IPS-20b (cell line): ENCODE measurements at regions not wholly inside any gene's neighbourhood (a gene's known extent, or its start where the extent isn't known, plus 50 kb on each side); places are given as distances from the start of the nearest gene placed in this dataset.

Source experiments
- H3K27ac ChIP-seq: one replicate; pipeline ENCODE4 v1.5.1; 2013; ENCODE audit warnings: low read length
- H3K27me3 ChIP-seq: 2 replicates; pipeline ENCODE4 v1.6.1; 2013; ENCODE audit warnings: mild to moderate bottlenecking, low read length, inconsistent platforms; ENCODE audit not compliant: insufficient read depth
- H3K36me3 ChIP-seq: 2 replicates; pipeline ENCODE4 v1.6.1; 2013; ENCODE audit warnings: low read depth, mild to moderate bottlenecking, inconsistent platforms, low read length, moderate library complexity; ENCODE audit not compliant: insufficient read depth
- H3K4me1 ChIP-seq: 2 replicates; pipeline ENCODE4 v1.6.1; 2013; ENCODE audit warnings: mild to moderate bottlenecking, control low read depth, inconsistent platforms, low read length, moderate library complexity; ENCODE audit not compliant: insufficient read depth
- H3K4me3 ChIP-seq: 2 replicates; pipeline ENCODE4 v1.5.1; 2013; ENCODE audit warnings: mild to moderate bottlenecking, low read length, inconsistent platforms
- H3K9ac ChIP-seq: 2 replicates; pipeline ENCODE4 v1.6.1; 2013; ENCODE audit warnings: low read depth, mild to moderate bottlenecking, inconsistent platforms, low read length, moderate library complexity
- H3K9me3 ChIP-seq: 2 replicates; pipeline ENCODE4 v1.6.1; 2013; ENCODE audit warnings: mild to moderate bottlenecking, low read depth, low read length, inconsistent platforms; ENCODE audit not compliant: insufficient read depth

- Histone ChIP-seq H3K27ac (no peak overlapping the region), H3K9ac (no peak overlapping the region), H3K27me3 (no peaks in the 10 kb centered on the region), H3K4me1 (no peaks in the 10 kb centered on the region), H3K36me3 (no peaks in the 10 kb centered on the region), H3K4me3 (no peak overlapping the region), H3K9me3 (no peaks in the 10 kb centered on the region)
Measured at GRCh38 chr9:82584349-82584863, 478.5 kb downstream of the RASEF start.

DNA sequence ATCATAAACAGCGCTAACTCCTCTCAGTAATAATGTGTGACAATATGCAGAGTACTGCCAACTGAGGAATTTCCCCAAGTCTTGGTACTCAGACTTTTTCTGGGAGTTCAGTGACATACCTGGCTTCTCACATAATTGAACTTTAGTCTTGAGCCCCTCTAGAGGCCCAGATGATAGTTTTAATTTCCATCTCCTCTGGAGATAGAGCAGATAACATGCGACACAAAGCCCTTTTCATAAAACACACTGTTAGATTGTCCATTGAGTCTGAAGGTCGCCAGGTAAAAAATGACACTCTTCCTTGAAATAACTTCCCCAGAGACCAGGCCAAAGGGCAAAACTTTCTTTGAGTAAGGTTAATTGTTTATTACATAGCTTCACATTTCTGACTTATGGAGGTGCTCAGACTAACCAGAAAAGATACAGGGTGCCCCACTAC, 476.0 kb downstream of the RASEF start:
- H3K4me1 ChIP-seq = no peaks in the 10 kb centered on the region
- no peak overlapping the region for H3K9ac ChIP-seq
- no peaks in the 10 kb centered on the region for H3K36me3 ChIP-seq
- no peak overlapping the region for H3K27ac ChIP-seq
- no peaks in the 10 kb centered on the region for H3K9me3 ChIP-seq
- no peaks in the 10 kb centered on the region for H3K27me3 ChIP-seq
- no peak overlapping the region for H3K4me3 ChIP-seq

GRCh38 chr9:82588301-82589180, 474.4 kb downstream of the RASEF start:
- no peaks in the 10 kb centered on the region for H3K36me3 ChIP-seq
- H3K27ac ChIP-seq = no peak overlapping the region
- no peaks in the 10 kb centered on the region for H3K4me1 ChIP-seq
- no peaks in the 10 kb centered on the region for H3K27me3 ChIP-seq
- no peaks in the 10 kb centered on the region for H3K9me3 ChIP-seq
- no peak overlapping the region for H3K4me3 ChIP-seq
- H3K9ac ChIP-seq = no peak overlapping the region

DNA sequence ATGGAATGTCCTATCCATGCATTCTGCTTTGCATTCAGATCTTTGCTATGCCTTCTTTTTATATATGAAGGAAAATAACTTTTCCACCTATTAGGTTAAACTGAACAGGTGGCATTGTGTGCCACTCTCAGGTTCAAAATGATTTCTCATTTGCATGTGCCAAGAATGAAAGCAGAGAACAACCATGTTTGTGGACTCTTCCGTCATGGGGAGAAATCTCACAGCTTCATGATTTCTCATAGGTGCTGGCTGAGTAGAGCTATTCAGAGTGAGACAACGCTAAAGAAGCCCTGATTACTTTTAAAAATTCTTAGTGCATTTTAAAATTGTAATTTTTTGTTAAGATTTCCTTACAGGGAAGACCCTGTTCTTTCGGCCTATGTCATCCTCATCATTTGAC, 472.1 kb downstream of the RASEF start:
- no peaks in the 10 kb centered on the region for H3K36me3 ChIP-seq
- H3K4me3 ChIP-seq = no peak overlapping the region
- H3K4me1 ChIP-seq = no peaks in the 10 kb centered on the region
- no peaks in the 10 kb centered on the region for H3K27me3 ChIP-seq
- H3K9ac ChIP-seq = no peak overlapping the region
- no peaks in the 10 kb centered on the region for H3K9me3 ChIP-seq
- H3K27ac ChIP-seq = no peak overlapping the region

DNA sequence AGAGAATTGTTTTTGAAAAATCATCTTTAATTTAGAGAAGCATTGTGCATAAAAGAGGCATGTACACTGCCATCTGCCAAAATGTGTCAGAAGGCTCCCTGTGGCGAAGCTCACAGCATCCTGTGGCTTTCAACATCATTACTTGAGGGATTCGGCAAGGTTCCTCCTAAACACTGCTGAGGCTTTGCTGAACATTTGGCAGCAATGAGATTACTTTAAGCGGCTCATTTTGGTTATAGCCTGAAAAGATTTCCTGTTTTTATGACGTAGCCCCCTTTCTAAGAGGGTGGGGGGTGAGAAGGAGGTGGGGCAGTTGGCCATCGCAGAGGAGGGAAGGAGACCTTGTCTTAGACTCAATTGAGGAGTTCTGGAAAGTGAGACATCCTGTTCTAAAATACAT, 469.4 kb downstream of the RASEF start:
- H3K9ac ChIP-seq = no peak overlapping the region

GRCh38 chr9:82597241-82598203, 465.4 kb downstream of the RASEF start:
- H3K4me1 ChIP-seq = no peaks in the 10 kb centered on the region
- no peaks in the 10 kb centered on the region for H3K27me3 ChIP-seq
- no peak overlapping the region for H3K4me3 ChIP-seq
- no peaks in the 10 kb centered on the region for H3K36me3 ChIP-seq
- no peaks in the 10 kb centered on the region for H3K9me3 ChIP-seq
- no peak overlapping the region for H3K9ac ChIP-seq
- no peak overlapping the region for H3K27ac ChIP-seq

More for the DNA sequence above, 469.4 kb downstream of the RASEF start:
- no peaks in the 10 kb centered on the region for H3K36me3 ChIP-seq
- H3K27me3 ChIP-seq = no peaks in the 10 kb centered on the region
- no peaks in the 10 kb centered on the region for H3K4me1 ChIP-seq
- H3K4me3 ChIP-seq = no peak overlapping the region
- H3K27ac ChIP-seq = no peak overlapping the region
- no peaks in the 10 kb centered on the region for H3K9me3 ChIP-seq

DNA sequence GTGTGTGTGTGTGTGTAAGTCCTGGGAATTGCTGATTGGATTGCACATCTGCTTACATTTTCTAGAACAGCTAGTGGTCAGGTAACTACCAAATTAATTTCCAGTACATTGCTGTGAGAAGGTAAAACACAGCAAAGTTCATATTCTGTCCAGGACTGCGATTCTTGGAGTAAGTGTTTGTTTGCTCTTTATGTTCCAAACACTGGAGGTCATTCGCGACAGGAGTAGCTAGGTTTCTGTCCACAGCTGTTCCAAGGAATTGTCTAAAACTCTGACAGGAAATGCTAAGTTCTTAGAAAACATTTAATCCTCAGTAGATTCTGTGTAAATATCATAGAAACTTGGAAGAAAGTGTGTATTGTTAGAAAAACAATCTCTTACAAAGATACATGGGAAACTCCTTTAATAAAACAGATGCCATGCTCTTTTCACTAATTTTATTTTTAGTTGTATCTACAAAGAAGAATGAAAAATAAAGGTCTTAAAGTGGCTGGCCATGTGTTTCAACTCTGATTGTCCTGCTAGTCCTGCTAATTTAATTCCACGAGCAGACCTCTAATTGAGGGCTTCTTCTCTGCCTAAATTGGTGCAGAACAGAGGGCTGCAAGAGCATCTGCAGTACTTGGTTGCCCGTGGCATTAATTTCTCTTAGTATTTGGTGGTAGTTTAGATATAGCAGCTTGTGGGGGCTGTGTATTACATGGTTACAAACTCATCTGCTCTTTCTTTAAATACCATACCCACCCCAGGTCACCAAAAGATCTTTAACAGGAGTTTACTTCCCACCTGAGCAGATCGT, 464.5 kb downstream of the RASEF start:
- no peaks in the 10 kb centered on the region for H3K27me3 ChIP-seq
- H3K4me3 ChIP-seq = no peak overlapping the region
- no peak overlapping the region for H3K27ac ChIP-seq
- H3K9ac ChIP-seq = no peak overlapping the region
- no peaks in the 10 kb centered on the region for H3K36me3 ChIP-seq
- H3K4me1 ChIP-seq = no peaks in the 10 kb centered on the region
- H3K9me3 ChIP-seq = no peaks in the 10 kb centered on the region

- H3K9me3 ChIP-seq = no peaks in the 10 kb centered on the region
Measured at GRCh38 chr9:82599336-82599949, 463.5 kb downstream of the RASEF start.

GRCh38 chr9:82600536-82601292, 462.2 kb downstream of the RASEF start:
- no peaks in the 10 kb centered on the region for H3K27me3 ChIP-seq
- no peak overlapping the region for H3K9ac ChIP-seq
- no peak overlapping the region for H3K27ac ChIP-seq
- H3K36me3 ChIP-seq = no peaks in the 10 kb centered on the region
- H3K4me3 ChIP-seq = no peak overlapping the region
- H3K4me1 ChIP-seq = no peaks in the 10 kb centered on the region
- no peaks in the 10 kb centered on the region for H3K9me3 ChIP-seq

More at GRCh38 chr9:82599336-82599949, 463.5 kb downstream of the RASEF start:
- Histone ChIP-seq H3K27me3 (no peaks in the 10 kb centered on the region), H3K4me1 (no peaks in the 10 kb centered on the region), H3K9ac (no peak overlapping the region), H3K36me3 (no peaks in the 10 kb centered on the region), H3K4me3 (no peak overlapping the region), H3K27ac (no peak overlapping the region)

DNA sequence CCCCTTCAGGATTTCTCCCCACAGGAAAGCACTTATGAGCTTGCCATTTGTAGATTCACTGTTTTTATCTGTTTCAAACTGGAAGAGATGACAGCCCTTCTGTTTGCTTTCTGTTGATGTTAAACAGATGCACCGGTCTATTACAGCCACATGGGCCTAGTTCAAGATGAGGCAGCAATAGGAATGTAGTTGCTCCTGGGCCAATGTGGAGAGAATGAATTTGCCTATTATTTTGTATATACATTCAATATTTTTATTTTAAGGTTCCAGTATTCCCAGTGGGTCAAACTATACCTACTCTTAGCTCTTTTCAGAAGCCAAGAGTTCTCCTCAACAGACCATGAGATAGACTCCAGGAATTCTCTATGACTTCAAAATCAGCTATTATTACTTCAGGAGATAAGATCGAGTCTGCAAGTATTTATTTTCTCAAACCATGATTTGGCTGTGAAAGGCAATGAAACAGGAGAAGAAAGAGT, 461.6 kb downstream of the RASEF start:
- Histone ChIP-seq H3K36me3 (no peaks in the 10 kb centered on the region), H3K9me3 (no peaks in the 10 kb centered on the region), H3K4me1 (no peaks in the 10 kb centered on the region), H3K4me3 (no peak overlapping the region), H3K9ac (no peak overlapping the region), H3K27me3 (no peaks in the 10 kb centered on the region), H3K27ac (no peak overlapping the region)
